NCI-H187 treated with DMSO at 0.1 percent for 48 hours (cell line): ENCODE measurements at regions not wholly inside any gene's neighbourhood (a gene's known extent, or its start where the extent isn't known, plus 50 kb on each side); places are given as distances from the start of the nearest gene placed in this dataset.

Experiments used
- DNase-seq: peaks from one replicate; lab custom pipeline; 2025; lab: John Stamatoyannopoulos, UW

DNA sequence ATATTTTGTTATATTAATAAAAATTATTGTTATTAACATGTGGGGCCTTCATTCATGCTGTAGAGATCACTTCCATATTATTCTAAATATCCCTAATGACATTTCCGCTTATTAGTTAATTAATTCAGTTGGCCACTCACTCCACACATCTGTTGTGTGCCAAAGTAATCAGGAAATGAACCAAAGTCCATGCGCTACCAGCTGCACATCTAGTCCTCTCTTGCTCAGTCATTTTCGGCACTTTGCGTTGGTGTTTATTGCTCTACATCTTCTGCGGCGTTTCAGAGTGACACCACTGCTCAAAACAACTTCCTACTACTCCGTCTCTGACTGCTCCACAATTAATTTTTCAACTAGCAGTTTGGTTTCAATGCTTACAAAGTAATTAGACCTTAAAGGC is 101.4 kb upstream of the ZFHX3 start:
- no peak for DNase-seq

DNA sequence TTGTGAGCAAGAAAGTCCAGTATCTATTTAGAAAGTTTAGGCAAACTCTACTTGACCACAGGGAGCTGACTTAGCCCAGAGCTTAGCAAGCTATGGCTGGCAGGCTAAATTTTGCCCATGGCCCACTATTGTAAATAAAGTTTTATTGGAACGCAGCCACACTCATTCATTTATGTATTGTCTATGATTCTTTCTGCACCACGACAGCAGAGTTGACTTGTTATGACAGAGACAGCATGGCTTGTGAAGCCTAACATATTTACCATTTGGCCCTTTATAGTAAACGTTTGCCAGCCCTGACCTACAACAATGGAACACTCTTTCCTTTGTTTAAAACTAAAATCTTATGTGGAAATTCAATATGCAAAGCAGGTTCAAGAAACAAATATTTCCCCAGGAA is 100.0 kb upstream of the ZFHX3 start:
- DNase-seq: no peak

DNA sequence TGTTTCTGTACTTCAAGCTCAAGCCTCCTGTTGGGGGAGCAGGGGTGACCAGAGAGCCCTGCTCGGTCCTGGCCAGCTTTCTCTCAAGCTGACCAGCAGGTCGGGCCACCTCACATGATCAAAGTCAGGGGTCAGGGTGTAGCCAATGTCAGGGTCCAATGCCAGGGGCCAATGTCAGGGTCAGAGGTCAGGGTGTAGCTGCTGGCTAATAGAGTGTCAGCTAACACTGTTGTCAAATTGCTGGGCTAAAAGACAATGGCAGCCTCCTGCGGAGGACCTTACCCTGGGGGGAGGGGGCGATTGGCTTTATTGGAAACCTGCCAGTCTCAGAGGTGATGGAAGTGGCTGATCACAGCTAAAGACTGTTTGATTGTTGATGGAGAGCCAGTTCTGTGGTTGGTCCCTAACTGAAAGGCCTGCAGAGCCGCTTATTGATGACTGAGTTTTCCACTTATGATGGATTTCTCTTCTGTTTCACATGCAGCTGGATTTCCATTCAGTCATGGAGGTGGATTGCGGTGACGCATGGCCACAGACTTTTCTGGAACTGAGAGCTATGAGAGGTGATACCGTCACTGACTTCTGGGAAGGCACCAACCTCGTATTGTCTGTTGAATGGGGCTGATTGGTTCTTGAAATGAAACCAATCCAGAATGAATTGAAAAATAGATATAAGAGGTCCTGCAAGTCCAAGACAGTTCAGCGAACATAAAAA is 97.4 kb upstream of the ZFHX3 start:
- no peak for DNase-seq

DNA sequence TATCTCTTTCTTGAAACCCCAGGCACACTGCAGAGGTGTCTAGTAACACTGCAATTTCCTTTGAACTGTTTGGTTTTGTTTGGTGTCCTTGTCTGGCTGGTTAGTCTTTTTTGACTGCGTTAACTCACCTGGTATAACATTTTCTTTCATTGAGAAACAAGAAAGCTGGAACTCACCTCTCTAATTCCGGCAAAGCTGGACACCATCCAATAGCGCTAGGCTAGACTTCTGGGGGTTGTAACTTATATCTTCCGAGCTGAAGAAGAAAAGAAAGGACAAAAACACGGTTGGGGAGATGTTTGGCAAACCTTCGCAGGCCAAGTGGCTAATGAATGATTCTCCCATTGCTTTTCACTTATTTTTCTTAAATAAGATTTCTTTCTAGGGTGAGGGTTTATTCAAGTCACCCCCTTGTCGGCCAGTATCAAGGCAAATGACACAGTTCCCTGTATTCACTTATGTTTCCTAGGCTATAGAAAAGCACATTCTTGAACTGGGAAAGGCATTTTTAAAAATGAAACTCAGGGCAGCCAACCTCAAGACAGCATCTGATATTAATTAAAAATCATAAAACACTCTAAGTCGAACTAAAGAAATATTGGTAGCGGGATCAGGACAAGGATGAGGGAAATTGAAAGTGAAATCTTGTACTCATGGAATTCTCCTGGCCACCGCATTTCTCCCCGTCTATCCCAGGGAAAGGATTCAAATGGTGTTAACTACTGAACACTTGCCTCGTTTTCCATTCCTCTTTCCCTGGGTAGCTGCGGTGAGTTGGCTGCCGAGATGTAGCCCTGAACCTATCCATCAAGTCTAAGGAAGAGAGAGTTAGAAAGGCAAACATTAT is 95.9 kb upstream of the ZFHX3 start:
- DNase-seq: no peak

DNA sequence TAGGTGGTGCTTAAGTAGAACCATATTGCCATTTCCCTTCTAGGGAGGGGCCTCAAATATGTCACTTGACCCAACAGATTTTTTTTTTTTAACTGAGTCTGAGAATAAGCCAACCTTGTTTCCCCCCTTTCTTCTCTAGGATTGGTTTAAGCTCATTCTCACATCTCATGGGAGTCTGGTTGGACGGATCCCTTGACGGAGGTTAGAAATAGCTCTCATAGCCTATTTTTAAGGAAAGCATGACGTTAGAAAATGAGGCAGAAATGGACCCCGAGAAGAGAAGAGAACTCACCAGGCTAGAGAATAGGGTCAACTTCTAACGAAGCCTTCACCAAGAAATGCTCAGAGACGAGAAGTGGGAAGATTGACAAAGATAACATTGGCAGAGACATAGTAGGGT is 95.1 kb upstream of the ZFHX3 start:
- DNase-seq: no peak

DNA sequence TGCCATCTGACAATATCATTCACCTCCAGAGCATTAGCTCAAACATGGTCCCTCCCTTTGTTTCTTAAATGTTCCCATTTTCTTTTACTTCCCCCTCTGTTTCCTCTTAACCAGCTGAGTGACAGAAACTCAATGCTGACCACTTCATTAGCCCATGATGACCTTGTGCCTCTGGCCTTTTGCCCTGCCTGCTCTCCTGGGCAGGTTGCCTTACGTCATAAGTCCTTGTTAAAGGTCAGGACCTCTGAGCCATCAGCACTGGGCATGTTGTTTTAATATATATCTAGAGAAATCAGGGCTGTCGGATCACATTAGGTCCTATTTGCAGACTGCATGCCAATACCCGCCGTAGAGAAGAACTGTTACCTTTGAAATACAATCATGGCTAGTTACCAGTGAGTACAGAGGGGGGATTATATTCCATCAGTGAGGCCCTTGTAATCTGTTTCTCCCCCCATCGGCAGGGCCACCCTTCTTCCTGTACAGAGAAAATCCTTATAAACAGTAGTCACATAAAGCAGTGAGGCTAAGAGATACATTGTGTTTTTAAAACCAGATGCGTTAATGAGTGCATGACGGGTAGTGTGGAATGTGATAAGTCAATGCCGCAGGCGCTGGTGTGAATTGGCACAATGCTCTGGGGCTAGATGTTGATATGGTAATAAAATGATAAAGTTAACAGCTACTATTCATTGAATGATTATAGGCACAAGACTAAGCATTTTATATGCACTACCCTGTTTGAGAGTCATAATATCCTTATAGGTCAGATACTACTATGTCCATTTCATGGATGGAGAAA is 94.3 kb upstream of the ZFHX3 start:
- no peak for DNase-seq

DNA sequence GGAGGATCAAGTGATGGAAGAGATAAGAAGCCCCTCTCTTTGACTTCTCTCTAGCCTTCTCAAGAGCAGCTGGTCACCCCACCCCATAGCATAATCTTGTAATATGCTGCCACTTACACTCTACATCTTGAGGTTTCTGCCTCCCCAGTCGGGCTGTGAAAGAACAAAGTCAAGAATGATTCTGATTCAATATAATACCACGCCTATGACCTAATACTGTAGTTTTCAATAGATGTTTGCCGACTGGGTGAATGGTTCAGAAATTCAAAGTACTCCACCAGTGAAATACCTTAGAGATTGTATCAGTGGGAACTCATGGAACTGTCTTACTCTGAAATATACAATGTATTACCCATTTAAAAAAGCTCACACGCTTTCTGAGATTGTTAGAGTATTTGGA is 93.0 kb upstream of the ZFHX3 start:
- DNase-seq: no peak

DNA sequence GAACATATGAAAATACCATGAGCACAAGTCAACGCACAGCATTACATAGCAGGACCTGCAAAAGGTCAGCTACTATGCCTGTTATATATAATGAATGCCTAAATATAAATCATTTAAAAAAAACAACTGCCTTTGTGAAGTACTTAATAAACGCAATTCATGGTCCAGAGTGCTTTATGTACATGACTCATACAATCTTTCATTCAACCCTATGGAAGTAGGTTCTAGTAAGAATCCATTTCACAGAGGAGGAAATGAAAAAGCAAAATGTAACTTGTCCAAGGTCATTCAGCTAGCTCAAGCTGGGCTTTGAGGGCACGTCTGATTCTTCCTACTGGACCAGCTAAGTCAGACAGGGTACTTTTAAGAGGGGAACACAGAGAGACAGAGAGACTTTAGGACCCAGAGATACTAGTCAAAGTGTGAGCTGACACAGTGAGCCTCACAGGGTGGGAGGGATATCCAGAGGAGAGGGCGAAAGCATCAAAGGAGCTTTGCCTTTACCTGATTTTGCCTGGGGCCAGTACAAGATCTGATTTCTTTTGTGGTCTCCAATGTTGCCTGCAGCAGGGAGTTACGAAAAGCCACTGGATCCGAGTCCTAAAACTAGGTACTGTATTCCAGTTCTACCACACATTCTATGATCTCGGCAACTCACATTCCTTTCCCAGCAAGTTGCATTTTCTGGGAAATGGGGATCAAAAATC is 83.4 kb upstream of the ZFHX3 start:
- DNase-seq: no peak

DNA sequence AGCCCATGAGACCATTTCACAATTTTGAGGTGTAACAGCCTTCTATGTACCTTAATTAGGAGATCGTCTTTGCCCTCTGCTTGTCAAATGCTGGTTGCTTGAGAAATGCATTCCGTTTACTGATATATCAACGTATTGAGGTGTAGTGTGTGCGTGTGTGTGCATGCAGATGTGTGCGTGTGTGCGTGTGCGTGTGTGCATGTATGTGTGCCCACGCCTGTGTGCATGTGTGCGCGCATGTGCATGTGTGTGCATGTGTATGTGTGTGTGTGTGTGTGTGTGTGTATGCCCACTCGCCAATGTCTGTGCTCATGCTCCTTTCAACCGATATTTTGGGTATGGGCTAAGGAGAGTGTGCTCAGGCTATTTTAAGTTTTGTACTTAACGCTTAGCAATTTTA is 81.5 kb upstream of the ZFHX3 start:
- DNase-seq: no peak

DNA sequence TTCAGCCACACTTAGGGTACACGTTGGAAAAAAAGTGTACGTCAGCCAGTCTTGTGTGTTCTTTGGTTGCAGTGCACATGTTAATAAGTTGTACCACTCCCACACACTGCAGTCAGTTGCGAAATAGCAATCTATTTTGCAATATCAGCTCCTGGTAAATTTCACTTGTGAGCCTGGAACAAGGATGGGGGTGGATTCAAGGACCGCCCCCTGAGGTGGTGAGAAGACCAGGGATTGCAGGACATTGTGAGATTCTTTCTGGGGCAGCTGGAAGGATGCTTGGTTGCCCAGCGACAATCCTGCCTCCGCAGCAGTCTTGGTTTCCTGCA is 78.6 kb upstream of the ZFHX3 start:
- no peak for DNase-seq

DNA sequence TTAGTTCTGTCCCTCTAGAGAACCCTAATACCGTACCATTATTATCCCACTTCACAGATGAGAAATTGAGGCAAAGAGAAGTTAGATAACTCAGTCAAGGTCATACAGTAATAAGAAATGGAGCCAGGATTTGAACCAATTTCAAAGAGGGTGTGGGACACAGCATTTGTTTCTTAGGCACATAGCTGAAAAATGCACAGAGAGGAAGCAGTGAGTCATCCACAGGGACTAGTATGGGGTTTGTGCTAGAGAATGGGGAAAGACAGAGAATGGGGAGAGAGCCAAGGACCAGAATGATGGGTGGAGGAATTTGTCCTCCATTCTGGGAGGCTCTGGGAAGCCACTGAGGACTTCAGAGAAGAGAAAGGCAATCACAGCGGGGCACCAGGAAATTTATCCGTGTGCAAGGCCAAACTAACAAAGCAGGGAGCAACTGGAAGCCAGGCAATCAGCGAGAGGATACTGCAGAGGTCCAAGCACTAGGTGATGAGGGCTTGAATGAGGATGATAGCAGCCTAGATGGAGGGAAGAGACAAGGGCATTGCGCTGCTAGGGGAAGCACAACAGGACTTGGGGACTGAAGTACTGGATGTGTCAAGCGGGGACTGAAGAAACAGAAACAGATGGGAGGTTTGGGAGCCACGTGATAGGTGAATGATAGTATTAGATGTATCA is 78.1 kb upstream of the ZFHX3 start:
- no peak for DNase-seq

DNA sequence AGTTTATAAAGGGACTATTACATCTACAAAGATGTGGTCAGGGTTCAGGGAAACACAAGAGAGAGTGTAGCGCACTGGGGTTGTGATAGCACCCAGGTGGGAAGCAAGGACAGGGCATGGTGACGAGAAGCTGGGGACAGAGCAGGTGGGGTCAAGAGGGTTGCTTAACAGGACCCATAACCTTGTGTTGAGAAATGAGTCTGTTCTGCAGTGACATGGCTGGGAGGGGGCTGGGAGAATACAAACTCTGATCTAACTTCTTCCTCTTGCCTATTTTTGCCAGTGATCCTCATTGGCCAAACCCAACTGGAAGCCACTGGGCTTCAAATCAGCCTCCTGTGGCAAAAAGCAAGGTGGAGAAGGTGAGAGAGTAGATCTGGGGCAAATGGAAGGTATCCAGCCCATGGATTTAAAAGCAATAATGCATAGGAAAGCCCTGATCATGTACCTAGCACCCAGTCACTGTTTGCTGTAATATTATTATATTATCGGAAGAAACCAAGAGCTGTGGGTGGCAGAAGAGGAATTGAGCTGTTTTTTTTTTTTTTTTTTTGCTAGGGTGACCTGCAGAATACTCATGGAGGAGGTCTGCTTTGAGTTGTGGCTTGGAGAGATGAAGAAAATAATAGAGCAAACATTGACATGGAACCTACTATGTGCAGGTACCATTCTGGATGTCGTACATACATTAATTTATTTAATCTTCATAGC is 76.9 kb upstream of the ZFHX3 start:
- DNase-seq: no peak

DNA sequence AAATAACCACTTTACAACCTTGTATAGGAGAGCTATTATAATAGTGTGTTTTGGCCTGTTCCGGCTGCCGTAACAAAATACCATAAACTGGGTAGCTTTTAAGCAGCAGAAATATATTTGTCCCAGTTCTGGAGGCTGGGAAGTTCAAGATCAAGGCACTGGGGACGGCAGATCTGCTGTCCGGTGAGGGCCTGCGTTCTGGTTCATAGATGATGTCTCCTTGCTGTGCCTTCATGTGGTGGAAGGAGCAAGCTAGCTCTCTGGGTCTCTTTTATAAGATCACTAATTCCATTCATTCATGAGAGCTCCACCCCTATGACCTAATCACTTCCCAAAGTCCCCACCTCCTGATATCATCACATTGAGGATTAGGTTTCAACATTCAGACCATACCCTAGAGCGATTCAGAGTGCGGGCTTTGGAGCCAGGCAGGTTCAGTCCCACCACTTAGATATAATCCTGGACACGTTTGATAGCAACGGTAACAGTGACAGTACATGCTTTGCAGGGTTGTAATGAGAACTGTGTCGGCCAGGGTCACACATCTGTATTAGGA is 76.2 kb upstream of the ZFHX3 start:
- DNase-seq: no peak

DNA sequence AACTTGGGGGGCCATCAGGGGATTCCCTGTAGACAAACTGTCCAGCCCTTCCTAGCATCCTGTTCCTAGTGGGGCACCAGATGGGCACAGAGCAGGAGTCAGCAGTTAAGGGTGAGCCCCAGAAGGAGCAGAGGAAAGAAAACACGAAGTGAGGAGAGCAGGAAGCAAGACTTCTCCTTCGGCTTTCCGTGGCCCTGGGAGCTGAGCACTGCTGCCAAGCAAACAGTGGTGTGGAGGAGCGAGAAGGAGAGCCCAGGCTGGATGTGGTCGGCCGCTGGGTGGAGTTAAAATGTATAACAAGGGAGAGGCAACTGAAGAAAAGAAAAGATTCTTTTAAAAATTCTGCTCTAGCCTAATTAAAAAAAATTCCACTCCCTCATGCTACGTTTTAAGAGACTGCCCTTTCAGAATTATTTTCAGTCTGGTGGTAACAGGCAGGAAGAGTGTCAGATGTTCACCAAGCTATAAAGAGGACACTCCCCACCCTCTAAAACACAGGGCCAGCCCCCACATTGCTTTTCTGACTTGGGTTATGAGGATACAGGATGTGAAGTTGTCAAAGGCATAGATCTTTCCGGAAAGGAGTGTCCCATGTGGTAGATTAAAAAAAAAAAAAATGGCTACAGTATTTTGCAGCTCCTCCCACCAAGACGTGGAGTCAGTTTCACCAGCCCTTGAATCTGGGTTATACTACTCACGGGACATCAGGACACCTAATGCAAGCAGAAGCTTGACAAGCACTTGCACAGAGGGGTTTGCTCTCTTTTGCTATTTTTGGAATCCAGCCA is 74.9 kb upstream of the ZFHX3 start:
- DNase-seq: no peak

DNA sequence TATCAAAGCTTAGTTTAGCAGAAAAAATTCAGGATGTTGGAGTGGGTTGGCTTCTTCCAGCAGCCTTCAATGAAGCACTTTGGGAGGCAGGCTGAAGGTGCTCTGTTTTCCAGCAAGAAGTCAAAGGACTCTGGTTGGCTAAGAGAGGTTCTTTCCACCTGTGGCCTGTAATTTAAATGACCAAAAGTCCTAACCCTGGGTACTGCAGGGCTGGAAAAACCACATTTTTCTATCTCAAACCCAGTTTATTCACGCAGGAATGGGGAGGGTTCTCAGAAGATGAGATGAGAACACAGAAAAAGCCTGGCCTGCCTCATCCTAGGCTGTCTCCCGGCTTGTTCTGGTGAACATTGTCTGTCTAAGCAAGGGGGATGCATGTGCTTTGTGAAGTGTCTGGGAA is 68.6 kb upstream of the ZFHX3 start:
- DNase-seq: no peak

DNA sequence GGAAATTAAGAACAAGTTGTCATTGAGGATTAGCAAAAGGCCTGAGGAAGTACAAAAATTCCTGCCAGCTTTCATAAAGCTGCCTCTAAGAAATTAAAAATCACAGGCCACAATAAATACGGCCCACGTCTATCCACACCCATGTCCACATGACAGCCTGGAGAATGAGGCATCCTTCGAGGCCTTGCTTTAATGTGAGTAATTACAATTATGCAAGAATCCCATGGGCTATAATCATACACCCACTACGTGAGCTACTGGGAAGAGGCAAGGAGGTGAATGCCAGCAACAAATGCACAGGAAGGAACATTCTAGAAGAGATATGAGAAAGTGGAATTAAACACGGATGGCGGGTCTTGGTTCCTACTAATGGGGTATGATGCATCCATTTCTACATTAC is 65.4 kb upstream of the ZFHX3 start:
- no peak for DNase-seq

DNA sequence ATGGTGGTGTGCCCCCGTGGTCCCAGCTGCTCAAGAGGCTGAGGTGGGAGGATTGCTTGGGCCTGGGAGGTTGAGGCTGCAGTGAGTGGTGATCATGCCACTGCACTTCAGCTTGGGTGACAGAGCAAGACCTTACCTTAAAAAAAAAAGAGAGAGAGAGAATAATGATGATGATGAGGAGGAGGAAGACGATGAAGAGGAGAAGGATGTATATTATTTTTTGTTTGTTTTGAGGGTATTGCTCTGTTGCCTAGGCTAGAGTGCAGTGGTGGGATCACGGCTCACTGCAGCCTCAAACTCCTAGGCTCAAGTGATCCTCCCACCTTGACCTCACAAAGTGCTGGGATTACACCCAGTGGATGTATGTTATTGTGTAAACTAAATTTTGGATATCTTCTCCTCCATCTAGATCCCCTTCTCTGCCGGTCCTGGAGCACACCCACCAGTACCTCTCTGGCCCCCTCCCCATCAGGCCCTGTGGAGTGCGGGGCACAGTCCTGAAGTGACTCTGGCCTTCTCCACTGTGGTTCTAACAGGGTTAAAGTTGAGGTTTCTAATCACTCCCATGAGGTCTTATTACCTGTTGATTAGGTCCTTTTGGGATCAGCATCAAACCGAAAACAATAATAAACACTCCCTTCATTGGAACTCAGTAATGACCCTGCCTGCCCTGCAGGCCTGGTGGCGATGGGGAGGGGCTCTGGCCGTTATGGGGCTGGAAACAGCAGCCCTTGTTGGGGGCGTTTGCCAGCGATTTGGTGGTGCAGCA is 60.5 kb upstream of the ZFHX3 start:
- DNase-seq: no peak

DNA sequence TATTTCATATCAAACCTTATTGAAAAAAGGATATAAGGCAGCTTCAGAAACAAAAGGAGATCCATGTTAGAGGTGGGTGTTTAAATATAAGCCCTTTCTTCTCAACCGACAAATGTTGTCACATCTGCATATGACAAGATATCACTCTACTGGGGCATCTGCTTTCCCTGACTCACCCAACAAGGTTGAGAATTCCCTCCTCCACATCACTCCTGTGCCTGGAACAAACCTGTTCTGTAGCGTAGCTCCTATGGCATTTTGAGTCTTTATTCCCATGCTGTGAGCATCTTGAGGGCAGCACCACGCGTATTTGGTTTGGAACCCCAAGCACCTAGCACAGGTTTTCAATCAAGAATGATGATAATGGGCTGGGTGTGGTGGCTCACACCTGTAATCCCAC is 59.4 kb upstream of the ZFHX3 start:
- DNase-seq: no peak

DNA sequence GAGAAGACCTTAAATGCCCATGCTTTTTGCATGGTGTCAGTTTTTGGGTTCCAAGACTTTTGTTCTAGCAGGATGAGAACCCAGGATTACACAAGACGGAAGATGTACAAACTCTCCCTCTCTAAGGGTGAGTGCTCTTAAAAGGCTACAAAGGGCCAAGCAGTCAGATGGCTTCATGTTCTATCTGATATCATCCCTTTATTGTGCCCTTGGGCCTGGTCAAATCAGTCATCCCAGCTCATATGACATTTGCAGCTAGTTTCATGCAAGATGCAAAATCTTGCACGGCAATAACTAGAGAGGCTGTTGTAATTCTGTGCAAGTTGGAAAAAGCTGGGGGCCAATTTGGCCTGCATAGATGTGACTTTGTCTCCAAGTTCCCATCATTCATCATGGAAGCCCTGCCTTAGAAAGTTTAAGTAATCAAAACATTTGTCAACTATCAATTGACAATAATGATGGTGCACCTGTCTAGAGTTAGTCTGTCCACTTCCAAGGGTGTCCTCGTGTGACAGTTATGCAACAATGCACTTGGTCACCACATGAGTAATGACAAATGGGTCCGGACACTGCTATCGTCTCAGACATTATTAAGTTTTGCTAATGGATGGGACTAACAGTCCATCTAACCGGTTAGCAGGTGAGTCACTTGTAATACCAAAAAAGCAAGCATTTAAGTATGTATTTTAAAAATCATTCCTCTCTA is 58.6 kb upstream of the ZFHX3 start:
- no peak for DNase-seq
